ACHN (cell line): ENCODE measurements at regions not wholly inside any gene's neighbourhood (a gene's known extent, or its start where the extent isn't known, plus 50 kb on each side); places are given as distances from the start of the nearest gene placed in this dataset.

Experiments used
- DNase-seq: peaks from one replicate; pipeline ENCODE4 v3.0.0-alpha.2; 2015
- in situ Hi-C: cut with HindIII; loops from 2 replicates; pipeline ENCODE4 v1.10.0; 2017; ENCODE audit warnings: low sequenced_read_pairs, low pct_ligation_motif_present, low pct_unique_long_range_greater_than_20kb

- in situ Hi-C loops = no loop called here
- no peak for DNase-seq
Observed at GRCh38 chr22:48564995-48565394, 1262.7 kb downstream of the BRD1 start.

DNA sequence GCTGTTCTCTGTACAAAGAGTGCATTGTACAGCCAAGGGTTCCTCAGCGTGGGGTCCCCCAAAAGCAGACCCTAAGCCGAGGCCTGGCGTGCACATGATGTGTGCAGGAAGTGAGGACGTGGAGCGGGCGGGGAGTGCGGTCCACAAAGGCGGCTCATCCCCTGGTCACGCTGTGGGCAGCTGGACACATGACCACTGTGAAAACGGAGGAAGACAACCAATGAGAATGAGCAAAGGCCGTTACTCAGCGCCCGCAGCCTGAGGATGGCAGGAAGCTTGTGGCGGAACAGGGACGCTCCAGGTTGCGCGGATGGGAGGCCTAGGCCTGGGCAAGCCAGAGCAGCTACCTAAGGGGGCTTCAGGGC is 1263.7 kb downstream of the BRD1 start:
- no peak for DNase-seq
- in situ Hi-C loops = no loop called here

- no peak for DNase-seq
- in situ Hi-C loops = no loop called here
Observed at GRCh38 chr22:48563118-48563965, 1264.3 kb downstream of the BRD1 start.

DNA sequence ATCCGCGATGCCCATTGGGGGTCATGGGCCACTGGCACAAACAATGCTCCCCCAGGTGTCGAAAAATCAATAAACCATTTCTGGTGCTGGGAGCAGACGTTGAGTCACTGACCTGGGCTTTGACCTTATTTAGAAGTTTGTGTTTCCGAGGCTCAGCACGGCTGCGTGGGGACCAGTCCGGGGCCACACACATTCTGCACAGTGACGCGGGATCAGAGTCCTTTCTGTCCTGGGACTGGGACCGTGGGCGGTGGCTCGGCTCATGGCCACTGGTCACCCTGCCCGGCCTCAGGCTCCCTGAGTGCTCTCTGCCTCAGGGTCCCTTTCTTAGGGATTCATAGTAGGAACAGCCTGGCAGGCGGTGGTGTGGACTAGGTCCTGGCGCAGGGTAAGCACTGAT is 1266.0 kb downstream of the BRD1 start:
- in situ Hi-C loops = no loop called here

GRCh38 chr22:48560836-48561235 is 1266.8 kb downstream of the BRD1 start:
- no peak for DNase-seq
- in situ Hi-C loops = no loop called here

More for the DNA sequence above, 1266.0 kb downstream of the BRD1 start:
- DNase-seq = no peak

- DNase-seq = no peak
Observed at GRCh38 chr22:48560389-48560751, 1267.3 kb downstream of the BRD1 start.

GRCh38 chr22:48559647-48560388 is 1267.9 kb downstream of the BRD1 start:
- in situ Hi-C loops = no loop called here
- DNase-seq = no peak

More at GRCh38 chr22:48560389-48560751, 1267.3 kb downstream of the BRD1 start:
- in situ Hi-C loops = no loop called here

GRCh38 chr22:48558606-48559402 is 1268.9 kb downstream of the BRD1 start:
- no peak for DNase-seq
- in situ Hi-C loops = no loop called here

DNA sequence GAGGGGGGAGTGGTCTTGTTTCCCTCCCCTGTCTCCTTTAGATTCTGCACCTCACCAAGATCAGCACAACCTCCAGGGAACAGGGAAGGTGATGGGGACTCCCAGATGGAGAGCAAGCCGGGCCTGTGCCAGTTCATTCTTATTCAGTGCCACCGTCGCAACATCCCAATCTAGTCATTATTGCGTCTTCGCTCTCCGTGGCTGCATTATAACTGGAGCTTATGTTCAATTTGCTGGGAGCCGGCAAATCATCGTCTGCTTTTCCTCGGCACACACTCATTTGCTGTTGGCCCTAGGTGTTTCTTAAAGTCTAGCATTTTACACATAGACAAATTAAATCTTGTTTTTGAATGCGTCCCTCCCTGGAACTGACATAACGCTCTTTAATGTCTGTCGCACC is 1269.7 kb downstream of the BRD1 start:
- in situ Hi-C loops = no loop called here
- DNase-seq = no peak

GRCh38 chr22:48557473-48557872 is 1270.2 kb downstream of the BRD1 start:
- DNase-seq = no peak
- in situ Hi-C loops = no loop called here

DNA sequence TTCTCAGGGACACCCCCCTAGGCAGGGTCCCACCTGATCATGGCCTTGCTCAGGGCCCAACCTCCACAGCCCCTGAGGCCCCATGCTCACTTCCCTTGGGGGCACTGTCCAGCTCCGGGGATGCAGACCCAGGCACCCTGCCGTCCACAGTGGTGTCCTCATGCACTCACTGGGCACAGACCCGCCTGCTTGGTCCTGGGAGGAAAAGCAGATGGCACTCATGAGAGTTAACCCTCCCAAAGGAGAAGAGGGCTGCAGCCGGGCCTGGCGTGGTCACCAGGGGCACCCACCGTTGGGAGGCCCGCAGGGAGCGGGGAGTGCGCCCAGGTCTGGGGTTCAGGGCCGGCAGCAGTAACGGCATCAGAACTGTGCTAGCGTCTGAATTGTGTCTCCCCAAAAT is 1270.9 kb downstream of the BRD1 start:
- no peak for DNase-seq
- in situ Hi-C loops = no loop called here

- in situ Hi-C loops = no loop called here
- no peak for DNase-seq
Observed at GRCh38 chr22:48556222-48556621, 1271.5 kb downstream of the BRD1 start.

DNA sequence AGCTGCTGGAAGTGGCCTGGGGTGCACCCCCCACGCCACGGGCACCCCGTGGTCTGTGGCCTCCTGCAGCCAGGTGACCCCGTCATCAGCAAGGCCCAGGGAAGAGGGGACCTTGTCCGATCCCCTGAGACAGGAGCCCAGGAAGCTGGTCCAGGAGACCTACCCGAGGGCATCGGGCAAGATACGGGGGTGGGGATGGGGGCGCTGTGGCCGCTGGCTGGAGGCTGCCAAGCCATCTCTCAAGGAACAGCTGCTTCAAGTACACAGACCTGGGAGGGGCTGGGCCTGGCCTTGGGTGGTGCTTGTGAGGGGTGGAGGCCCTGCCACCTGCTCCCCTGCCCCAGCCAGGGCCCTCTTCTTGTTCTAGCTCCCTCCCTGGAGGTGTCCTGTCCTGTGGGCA is 1272.1 kb downstream of the BRD1 start:
- no peak for DNase-seq
- in situ Hi-C loops = no loop called here

- in situ Hi-C loops = no loop called here
- no peak for DNase-seq
Observed at GRCh38 chr22:48554893-48555572, 1272.6 kb downstream of the BRD1 start.

DNA sequence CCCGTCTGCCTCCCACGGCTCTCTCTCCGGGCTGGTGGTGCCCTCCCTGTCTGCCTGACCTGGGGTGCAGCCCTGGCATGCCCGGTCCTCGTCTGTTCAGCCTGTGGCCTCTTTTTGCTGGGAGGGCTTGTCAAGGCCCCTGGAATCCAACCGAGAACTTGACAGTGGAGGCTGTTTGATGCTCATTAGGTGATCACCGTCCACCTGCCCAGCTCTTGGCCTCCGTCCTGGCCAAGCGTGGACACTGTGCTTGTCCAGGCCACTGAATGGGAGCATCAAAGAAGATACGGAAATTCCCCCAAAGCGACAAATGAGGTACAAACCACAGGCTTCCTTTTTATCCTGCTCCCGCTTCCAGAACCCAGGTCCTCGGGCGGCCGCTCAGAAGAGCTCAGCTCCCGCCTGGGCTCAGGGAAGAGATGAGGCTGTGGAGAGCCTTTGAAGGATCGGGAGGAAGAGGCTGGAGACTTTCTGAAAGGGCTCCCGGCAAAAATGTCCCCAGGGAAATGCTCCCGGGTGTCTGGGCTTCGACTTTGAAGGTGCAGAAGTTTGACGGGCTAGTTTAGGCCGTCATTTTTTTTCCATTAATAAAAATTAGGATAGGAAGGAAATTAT is 1273.9 kb downstream of the BRD1 start:
- no peak for DNase-seq
- in situ Hi-C loops = no loop called here

- no peak for DNase-seq
- in situ Hi-C loops = no loop called here
Observed at GRCh38 chr22:48553119-48553518, 1274.6 kb downstream of the BRD1 start.

DNA sequence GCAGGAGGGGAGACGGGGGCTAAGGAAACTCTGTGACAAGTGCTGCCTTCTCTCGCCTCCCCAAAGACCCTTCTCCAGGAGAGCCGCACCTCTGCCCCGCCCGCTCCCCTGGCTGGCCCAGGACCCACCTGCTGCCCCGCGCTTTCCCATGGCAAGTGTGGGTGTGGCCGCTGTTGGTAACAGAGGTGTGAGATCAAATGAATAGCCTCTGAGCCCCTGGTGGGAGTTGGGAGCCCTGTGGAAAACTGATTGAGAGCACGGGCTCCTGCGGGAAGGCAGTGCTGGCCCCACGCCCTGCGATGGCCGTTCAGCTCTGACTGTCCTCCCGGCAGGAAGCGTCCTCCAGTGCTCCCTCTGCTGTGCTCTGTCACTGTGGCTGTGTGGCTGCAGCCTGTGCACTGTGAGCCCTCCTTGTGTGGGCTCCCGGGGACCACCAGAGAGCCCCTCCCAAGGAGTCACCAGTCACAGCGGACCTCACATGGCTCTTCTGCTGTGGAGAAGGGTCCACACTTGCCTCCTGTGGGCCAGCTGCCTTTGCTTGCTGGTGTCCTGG is 1275.9 kb downstream of the BRD1 start:
- no peak for DNase-seq
- in situ Hi-C loops = no loop called here

DNA sequence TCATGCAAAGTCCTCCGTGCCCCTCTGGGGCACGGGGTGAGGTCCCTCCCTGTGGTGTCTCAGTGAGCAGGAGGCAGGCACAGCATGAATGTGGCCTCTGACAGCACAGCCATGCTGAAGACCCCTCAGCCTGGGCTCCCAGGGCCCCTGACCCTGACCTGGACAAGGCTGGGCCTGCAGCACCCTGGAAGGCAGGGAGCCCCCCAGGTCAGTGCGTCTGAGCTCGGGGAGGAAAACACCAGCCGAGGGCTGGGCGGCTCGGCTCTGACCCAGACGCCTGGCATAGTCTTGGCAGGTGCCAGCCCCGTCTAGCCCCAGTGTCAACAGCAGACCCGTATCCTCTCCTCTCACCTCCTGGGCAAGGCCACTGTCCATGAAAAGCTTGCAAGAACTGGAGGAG is 1276.6 kb downstream of the BRD1 start:
- DNase-seq = no peak
- in situ Hi-C loops = no loop called here
